ENCODE measurements at regions not wholly inside any gene's neighbourhood (a gene's known extent, or its start where the extent isn't known, plus 50 kb on each side); places are given as distances from the start of the nearest gene placed in this dataset.
"Not testable (repeated sequence)": the region's sequence is repeated elsewhere in the genome, so short reads cannot be mapped to it uniquely, and the experiment has no call there.

DNA sequence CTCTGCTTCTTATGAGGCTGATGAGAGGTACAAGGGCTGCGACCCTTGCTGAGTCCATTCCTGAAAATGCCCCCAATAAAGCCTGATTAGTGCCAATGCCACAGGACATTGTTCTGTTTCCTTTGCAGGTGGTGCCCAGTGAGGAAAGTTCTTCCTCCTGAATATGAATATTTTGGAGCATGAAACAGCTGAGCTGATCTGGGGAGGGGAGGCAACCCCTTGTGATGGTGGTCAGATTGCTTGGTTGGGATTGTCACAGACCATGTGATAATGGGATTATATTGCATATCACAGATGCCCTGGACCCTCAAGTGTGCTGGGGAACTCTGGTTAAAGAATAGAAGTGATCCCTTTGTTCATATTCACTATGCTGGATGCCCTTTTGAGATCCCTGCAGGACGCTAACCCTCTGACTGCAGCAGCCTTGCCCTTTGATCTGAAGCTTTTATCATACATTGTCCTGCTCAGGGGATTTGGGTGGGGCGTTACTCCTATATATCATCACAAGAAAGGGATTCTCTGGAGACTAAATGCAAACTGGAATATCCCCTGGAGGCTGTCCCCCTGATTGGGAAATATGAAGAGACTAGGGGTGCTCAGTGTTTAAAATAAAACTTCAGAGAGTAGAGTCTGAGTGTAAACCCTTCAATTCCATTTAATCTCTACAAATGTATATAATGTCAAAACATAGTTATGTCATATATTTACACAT lies 76.9 kb upstream of the TOP3B start:
- no TSS peak for BruUV-seq (replicated peaks)
- H3K4me1 Mint-ChIP-seq (ENCODE audit: low read depth, unreplicated experiment) = no peaks in the 10 kb centered on the region
- H3K36me3 Mint-ChIP-seq (ENCODE audit: insufficient read depth, unreplicated experiment) = no peaks in the 10 kb centered on the region
- intact Hi-C loops (cut with micrococcal nuclease; ENCODE audit: unreplicated experiment) = loop anchor here (10.0 kb wide), 1 partner anchor 75 kb away; no protein-coding TSS in a partner anchor
- H3K4me3 Mint-ChIP-seq (ENCODE audit: low read depth, unreplicated experiment) = no peak overlapping the region
- DNase-seq = no peak
- TF ChIP-seq, protein P1, sequence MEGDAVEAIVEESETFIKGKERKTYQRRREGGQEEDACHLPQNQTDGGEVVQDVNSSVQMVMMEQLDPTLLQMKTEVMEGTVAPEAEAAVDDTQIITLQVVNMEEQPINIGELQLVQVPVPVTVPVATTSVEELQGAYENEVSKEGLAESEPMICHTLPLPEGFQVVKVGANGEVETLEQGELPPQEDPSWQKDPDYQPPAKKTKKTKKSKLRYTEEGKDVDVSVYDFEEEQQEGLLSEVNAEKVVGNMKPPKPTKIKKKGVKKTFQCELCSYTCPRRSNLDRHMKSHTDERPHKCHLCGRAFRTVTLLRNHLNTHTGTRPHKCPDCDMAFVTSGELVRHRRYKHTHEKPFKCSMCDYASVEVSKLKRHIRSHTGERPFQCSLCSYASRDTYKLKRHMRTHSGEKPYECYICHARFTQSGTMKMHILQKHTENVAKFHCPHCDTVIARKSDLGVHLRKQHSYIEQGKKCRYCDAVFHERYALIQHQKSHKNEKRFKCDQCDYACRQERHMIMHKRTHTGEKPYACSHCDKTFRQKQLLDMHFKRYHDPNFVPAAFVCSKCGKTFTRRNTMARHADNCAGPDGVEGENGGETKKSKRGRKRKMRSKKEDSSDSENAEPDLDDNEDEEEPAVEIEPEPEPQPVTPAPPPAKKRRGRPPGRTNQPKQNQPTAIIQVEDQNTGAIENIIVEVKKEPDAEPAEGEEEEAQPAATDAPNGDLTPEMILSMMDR (IDR thresholded peaks at IDR 0.05; ENCODE audit: unreplicated experiment) = no peak
- H3K9me3 Mint-ChIP-seq (ENCODE audit: low read depth, unreplicated experiment) = no peaks in the 10 kb centered on the region
- H3K27ac Mint-ChIP-seq (ENCODE audit: unreplicated experiment) = no peak overlapping the region
- CTCF ChIA-PET = no interaction called here
- peaks cover 57% of the 10 kb centered on the region for H3K27me3 Mint-ChIP-seq (ENCODE audit: unreplicated experiment)

DNA sequence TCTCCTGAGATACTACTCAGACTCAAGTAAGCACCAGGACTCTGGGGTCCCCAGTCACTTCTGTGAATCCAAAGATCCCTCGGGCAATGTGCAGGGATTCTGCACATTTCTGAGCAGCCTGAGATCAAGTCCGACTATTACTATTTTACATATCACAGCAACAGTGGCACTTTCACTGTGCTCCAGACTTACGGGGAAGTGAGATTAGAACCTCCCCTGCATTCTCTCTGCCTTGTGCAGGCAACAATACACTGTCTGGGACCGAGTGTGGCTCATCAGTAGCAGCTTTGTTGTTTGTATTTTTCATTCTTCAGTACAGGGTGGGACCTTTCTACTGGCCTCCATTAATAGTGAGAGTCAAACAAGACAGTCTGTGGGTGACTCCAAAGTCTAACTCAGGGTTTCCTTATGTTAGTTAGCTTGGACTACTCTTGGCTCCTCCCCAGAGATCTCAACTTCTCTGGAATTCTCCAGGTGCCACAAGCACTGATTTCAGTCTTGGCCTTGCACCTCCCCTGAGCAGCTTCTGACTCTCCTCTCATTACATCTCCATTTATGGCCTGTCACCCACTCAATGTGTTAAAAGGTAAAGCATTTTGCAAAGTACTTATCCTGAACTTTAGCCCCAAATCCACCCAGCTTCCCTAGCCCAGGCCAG lies 76.2 kb upstream of the TOP3B start:
- CTCF ChIA-PET = no interaction called here
- no peak overlapping the region for H3K4me3 Mint-ChIP-seq (ENCODE audit: low read depth, unreplicated experiment)
- no peaks in the 10 kb centered on the region for H3K4me1 Mint-ChIP-seq (ENCODE audit: low read depth, unreplicated experiment)
- no TSS peak for BruUV-seq (replicated peaks)
- no peaks in the 10 kb centered on the region for H3K9me3 Mint-ChIP-seq (ENCODE audit: low read depth, unreplicated experiment)
- intact Hi-C loops (cut with micrococcal nuclease; ENCODE audit: unreplicated experiment) = no loop called here
- TF ChIP-seq, protein P1 (IDR thresholded peaks at IDR 0.05; ENCODE audit: unreplicated experiment) = no peak
- H3K36me3 Mint-ChIP-seq (ENCODE audit: insufficient read depth, unreplicated experiment) = no peaks in the 10 kb centered on the region
- peaks cover 62% of the 10 kb centered on the region for H3K27me3 Mint-ChIP-seq (ENCODE audit: unreplicated experiment)
- H3K27ac Mint-ChIP-seq (ENCODE audit: unreplicated experiment) = no peak overlapping the region
- no peak for DNase-seq

DNA sequence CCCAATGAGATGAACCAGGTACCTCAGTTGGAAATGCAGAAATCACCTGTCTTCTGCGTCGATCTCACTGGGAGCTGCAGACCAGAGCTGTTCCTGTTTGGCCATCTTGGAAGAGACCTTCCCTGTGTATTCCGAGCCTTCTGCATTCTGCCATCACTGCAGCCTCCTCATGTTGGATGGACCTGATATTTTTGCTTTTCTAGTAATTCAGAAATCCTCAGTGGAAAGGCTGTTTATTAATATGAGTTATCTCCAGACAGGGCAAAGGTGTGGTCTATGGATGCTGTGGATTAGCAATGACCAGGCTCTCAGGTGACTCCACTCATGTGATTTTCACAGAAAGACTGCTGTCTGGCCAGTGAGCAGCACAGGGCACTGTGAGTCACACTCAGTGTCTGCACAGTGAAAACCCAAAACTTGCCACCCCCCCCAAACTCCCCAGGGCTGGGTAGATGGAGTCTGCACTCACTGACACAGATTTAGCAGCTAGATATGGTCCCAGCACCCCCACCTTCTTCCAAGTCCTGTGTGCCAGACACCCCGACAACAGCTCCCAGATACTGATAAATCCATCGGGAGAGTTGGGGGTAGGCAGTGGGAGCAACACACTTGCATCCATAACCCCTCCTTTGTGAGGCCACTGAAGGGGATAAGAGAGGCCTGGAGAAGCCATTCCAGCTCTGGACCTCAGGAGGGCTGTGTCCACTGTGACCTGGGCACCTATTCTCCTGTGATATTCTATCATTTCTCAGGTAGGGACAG lies 75.2 kb upstream of the TOP3B start:
- CTCF ChIA-PET = interaction anchor here (0.6 kb wide), 1 partner anchor 1853 kb away, joined by 3 read pairs; no protein-coding TSS in a partner anchor
- Mint-ChIP-seq H3K27ac (ENCODE audit: unreplicated experiment) (no peak overlapping the region), H3K4me1 (ENCODE audit: low read depth, unreplicated experiment) (no peaks in the 10 kb centered on the region), H3K9me3 (ENCODE audit: low read depth, unreplicated experiment) (no peaks in the 10 kb centered on the region), H3K4me3 (ENCODE audit: low read depth, unreplicated experiment) (no peak overlapping the region), H3K27me3 (ENCODE audit: unreplicated experiment) (peaks cover 72% of the 10 kb centered on the region), H3K36me3 (ENCODE audit: insufficient read depth, unreplicated experiment) (no peaks in the 10 kb centered on the region)
- DNase-seq = no peak
- TF ChIP-seq, protein P1 (IDR thresholded peaks at IDR 0.05; ENCODE audit: unreplicated experiment) = no peak
- intact Hi-C loops (cut with micrococcal nuclease; ENCODE audit: unreplicated experiment) = no loop called here
- no TSS peak for BruUV-seq (replicated peaks)

DNA sequence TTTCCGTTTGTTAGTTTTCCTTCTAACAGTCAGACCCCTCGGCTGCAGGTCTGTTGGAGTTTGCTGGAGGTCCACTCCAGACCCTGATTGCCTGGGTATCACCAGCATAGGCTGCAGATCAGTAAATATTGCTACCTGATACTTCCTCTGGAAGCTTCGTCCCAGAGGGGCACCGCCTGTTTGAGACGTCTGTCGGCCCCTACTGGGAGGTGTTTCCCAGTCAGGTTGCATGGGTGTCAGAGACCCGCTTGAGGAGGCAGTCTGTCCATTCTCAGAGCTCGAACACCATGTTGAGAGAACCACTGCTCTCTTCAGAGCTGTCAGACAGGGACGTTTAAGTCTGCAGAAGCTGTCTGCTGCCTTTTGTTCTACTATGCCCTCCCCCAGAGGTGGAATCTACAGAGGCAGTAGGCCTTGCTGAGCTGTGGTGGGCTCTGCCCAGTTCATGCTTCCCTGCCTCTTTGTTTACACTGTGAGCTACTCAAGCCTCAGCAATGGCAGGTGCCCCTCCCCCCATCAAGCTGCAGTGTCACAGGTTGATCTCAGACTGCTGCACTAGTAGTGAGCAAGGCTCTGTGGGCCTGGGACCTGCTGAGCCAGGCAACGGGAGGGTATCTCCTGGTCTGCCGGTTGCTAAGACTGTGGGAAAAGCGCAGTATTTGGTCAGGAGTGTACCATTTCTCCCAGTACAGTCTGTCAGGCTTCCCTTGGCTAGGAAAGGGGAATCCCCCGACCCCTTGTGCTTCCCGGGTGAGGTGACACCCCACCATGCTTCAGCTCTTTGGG lies 74.4 kb upstream of the TOP3B start:
- H3K9me3 Mint-ChIP-seq (ENCODE audit: low read depth, unreplicated experiment); H3K36me3 Mint-ChIP-seq (ENCODE audit: insufficient read depth, unreplicated experiment); H3K4me3 Mint-ChIP-seq (ENCODE audit: low read depth, unreplicated experiment); DNase-seq; CTCF ChIA-PET; H3K27ac Mint-ChIP-seq (ENCODE audit: unreplicated experiment); intact Hi-C loops (cut with micrococcal nuclease; ENCODE audit: unreplicated experiment); H3K4me1 Mint-ChIP-seq (ENCODE audit: low read depth, unreplicated experiment); BruUV-seq (replicated peaks): not testable (repeated sequence)
- H3K27me3 Mint-ChIP-seq (ENCODE audit: unreplicated experiment) = peaks cover 76% of the 10 kb centered on the region

DNA sequence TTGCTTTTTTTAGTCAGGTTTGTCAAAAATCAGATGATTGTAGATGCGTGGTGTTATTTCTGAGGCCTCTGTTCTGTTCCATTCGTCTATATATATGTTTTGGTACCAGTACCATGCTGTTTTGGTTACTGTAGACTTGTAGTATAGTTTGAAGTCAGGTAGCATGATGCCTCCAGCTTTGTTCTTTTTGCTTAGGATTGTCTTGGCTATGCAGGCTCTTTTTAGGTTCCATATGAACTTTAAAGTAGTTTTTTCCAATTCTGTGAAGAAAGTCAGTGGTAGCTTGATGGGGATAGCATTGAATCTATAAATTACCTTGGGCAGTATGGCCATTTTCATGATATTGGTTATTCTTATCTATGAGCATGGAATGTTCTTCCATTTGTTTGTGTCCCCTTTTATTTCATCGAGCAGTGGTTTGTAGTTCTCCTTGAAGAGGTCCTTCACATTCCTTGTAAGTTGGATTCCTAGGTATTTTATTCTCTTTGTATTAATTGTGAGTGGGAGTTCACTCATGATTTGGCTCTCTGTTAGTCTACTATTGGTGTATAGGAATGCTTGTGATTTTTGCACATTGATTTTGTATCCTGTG lies 70.1 kb upstream of the TOP3B start:
- H3K27ac Mint-ChIP-seq (ENCODE audit: unreplicated experiment); H3K36me3 Mint-ChIP-seq (ENCODE audit: insufficient read depth, unreplicated experiment); intact Hi-C loops (cut with micrococcal nuclease; ENCODE audit: unreplicated experiment); H3K9me3 Mint-ChIP-seq (ENCODE audit: low read depth, unreplicated experiment); H3K4me1 Mint-ChIP-seq (ENCODE audit: low read depth, unreplicated experiment); CTCF ChIA-PET; BruUV-seq (replicated peaks); DNase-seq; H3K4me3 Mint-ChIP-seq (ENCODE audit: low read depth, unreplicated experiment): not testable (repeated sequence)
- H3K27me3 Mint-ChIP-seq (ENCODE audit: unreplicated experiment) = peaks cover 71% of the 10 kb centered on the region

DNA sequence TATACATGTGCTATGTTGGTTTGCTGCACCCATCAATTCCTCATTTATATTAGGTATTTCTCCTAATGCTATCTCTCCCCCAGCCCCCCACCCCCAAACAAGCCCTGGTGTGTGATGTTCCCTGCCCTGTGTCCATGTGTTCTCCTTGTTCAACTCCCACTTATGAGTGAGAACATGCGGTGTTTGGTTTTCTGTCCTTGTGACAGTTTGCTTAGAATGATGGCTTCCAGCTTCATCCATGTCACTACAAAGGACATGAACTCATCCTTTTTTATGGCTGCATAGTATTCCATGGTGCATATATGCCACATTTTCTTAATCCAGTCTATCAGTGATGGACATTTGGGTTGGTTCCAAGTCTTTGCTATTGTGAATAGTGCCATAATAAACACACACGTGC lies 68.4 kb upstream of the TOP3B start:
- H3K27me3 Mint-ChIP-seq (ENCODE audit: unreplicated experiment) = peaks cover 71% of the 10 kb centered on the region
- CTCF ChIA-PET; H3K4me1 Mint-ChIP-seq (ENCODE audit: low read depth, unreplicated experiment); H3K36me3 Mint-ChIP-seq (ENCODE audit: insufficient read depth, unreplicated experiment); BruUV-seq (replicated peaks); DNase-seq; intact Hi-C loops (cut with micrococcal nuclease; ENCODE audit: unreplicated experiment); H3K9me3 Mint-ChIP-seq (ENCODE audit: low read depth, unreplicated experiment); H3K4me3 Mint-ChIP-seq (ENCODE audit: low read depth, unreplicated experiment); H3K27ac Mint-ChIP-seq (ENCODE audit: unreplicated experiment): not testable (repeated sequence)

All from Calu3 (cell line).